Transverse colon (tissue), 4 donors: ENCODE measurements at regions not wholly inside any gene's neighbourhood (a gene's known extent, or its start where the extent isn't known, plus 50 kb on each side); places are given as distances from the start of the nearest gene placed in this dataset.

Experiments
- DNase-seq: peaks from one replicate; pipeline ENCODE4 v3.0.0-alpha.2; 2019
- H3K27ac ChIP-seq, 4 donors: fragments of 200-600 bp; sonication (generic); 2 replicates each; pipeline ENCODE4 v1.5.1; 2016 to 2018; ENCODE audit warnings: inconsistent platforms in 4 of 4
- H3K27me3 ChIP-seq: fragments of 200-600 bp; sonication (generic); 2 replicates; pipeline ENCODE4 v1.5.1; 2017; ENCODE audit warnings: inconsistent platforms
- H3K36me3 ChIP-seq, 4 donors: fragments of 200-600 bp; sonication (generic); 2 replicates each; pipeline ENCODE4 v1.5.1; 2017 to 2019; ENCODE audit warnings: inconsistent platforms in 4 of 4
- H3K4me1 ChIP-seq, 4 donors: fragments of 200-600 bp; sonication (generic); 2 replicates each; pipeline ENCODE4 v1.5.1; 2017 to 2020; ENCODE audit warnings: inconsistent platforms in 4 of 4
- H3K4me3 ChIP-seq, 4 donors: fragments of 200-600 bp; sonication (generic); 1 replicate in 1 of 4; 2 replicates in 3 of 4; pipeline versions ENCODE4 v1.5.1 to v1.6.1; 2017 to 2019; ENCODE audit warnings: inconsistent platforms in 4 of 4
- H3K9me3 ChIP-seq, 2 donors: fragments of 200-600 bp; sonication (generic); 2 replicates each; pipeline ENCODE4 v1.5.1; 2017 to 2019; ENCODE audit warnings: inconsistent platforms in 2 of 2
- EP300 ChIP-seq: sonication (generic); formaldehyde crosslinking; IDR thresholded peaks from one replicate; pipeline ENCODE4 v1.6.1; 2017; ENCODE audit warnings: antibody characterized with exemption, low read depth
- POLR2A ChIP-seq: fragments of 450-650 bp; IDR thresholded peaks from one replicate; pipeline ENCODE4 v1.6.1; 2016; ENCODE audit warnings: antibody characterized with exemption, mild to moderate bottlenecking, moderate library complexity
- POLR2AphosphoS5 ChIP-seq, 3 donors: sonication (generic); formaldehyde crosslinking; IDR thresholded peaks; one replicate each; pipeline ENCODE4 v1.6.1; 2016; ENCODE audit warnings: antibody characterized with exemption in 3 of 3
- WGBS, 2 donors: methylation state at CpG; one replicate each; pipeline ENCODE4 v1.1.5; 2018; ENCODE audit warnings: low coverage in 1 of 2; 5-methylcytosine and 5-hydroxymethylcytosine counted together
- in situ Hi-C, 4 donors: fragments of 200-750 bp; cut with MboI; loops; one replicate each; pipeline versions ENCODE4 v1.15.0 to v1.15.1; 2017; ENCODE audit warnings: low sequenced_read_pairs in 3 of 4, low pct_ligation_motif_present in 1 of 4, low pct_unique_long_range_greater_than_20kb in 1 of 4
- intact Hi-C: fragments of 100-400 bp; cut with DNase I; formaldehyde crosslinking; loops from one replicate; pipeline ENCODE4 v1.15.1; 2023; ENCODE audit warnings: low total_unique reads
- TF ChIP-seq, protein P1 (sequence below), 5 experiments: fragments of 200-600 bp in 3 of 5; fragments of 450-650 bp in 2 of 5; sonication (generic) in 3 of 5; IDR thresholded peaks; 1 replicate in 2 of 5; 2 replicates in 3 of 5; pipeline ENCODE4 v1.5.1; 2016 to 2017; ENCODE audit warnings: antibody characterized with exemption in 5 of 5, inconsistent platforms in 3 of 5, mild to moderate bottlenecking in 2 of 5, moderate library complexity in 1 of 5

- TF ChIP-seq, protein P1, sequence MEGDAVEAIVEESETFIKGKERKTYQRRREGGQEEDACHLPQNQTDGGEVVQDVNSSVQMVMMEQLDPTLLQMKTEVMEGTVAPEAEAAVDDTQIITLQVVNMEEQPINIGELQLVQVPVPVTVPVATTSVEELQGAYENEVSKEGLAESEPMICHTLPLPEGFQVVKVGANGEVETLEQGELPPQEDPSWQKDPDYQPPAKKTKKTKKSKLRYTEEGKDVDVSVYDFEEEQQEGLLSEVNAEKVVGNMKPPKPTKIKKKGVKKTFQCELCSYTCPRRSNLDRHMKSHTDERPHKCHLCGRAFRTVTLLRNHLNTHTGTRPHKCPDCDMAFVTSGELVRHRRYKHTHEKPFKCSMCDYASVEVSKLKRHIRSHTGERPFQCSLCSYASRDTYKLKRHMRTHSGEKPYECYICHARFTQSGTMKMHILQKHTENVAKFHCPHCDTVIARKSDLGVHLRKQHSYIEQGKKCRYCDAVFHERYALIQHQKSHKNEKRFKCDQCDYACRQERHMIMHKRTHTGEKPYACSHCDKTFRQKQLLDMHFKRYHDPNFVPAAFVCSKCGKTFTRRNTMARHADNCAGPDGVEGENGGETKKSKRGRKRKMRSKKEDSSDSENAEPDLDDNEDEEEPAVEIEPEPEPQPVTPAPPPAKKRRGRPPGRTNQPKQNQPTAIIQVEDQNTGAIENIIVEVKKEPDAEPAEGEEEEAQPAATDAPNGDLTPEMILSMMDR (IDR thresholded peaks at IDR 0.05), result peak; percentile 78 to 98 (median 96)
- TF ChIP-seq EP300 (no peak), POLR2AphosphoS5 (IDR thresholded peaks at IDR 0.05) (no peak), POLR2A (no peak)
- peaks cover 0 to 9% (median 2%) of the 10 kb centered on the region in 4 donors for H3K4me1 ChIP-seq
- H3K36me3 ChIP-seq, result no peaks in the 10 kb centered on the region
- no peak overlapping the region for H3K4me3 ChIP-seq
- WGBS, 2 donors, result 22% methylated on average over 31 of the region's 32 CpGs; no CpG with 5 or more reads in 1 of the 2 donors
- peak; percentile 90 for DNase-seq
- intact Hi-C loops (loop anchor here (5.0 kb wide), 1 partner anchor 1760 kb away; no protein-coding TSS in a partner anchor), in situ Hi-C loops (no loop called here)
- H3K27me3 ChIP-seq, result no peaks in the 10 kb centered on the region
- no peak overlapping the region for H3K27ac ChIP-seq
- H3K9me3 ChIP-seq, result no peaks in the 10 kb centered on the region
Observed at GRCh38 chr10:128211953-128212727, 85.9 kb upstream of the MKI67 start.

DNA sequence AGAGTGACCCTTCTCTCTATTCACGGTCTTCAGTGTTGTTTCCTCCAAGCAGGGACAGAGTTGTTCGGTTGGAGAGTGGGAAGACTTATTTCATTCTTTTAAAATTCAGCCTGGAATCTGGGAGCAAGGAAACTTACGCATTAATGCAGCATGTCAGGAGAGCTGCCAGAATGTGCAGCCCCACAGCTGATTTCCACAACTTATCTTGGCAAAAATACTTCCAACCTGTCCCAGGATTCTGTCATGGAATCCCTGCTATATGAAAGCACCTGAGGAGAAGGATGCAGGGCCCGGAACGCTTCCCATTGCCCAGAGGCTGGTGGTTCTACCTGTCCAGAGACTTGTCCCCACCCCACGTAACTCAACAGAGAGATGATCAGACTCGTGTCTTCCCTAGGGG, 86.9 kb upstream of the MKI67 start:
- Histone ChIP-seq H3K9me3 (no peaks in the 10 kb centered on the region), H3K27ac (no peak overlapping the region), H3K4me3 (no peak overlapping the region), H3K4me1 (peaks cover 0 to 9% (median 2%) of the 10 kb centered on the region in 4 donors), H3K27me3 (no peaks in the 10 kb centered on the region), H3K36me3 (no peaks in the 10 kb centered on the region)
- in situ Hi-C loops, result no loop called here
- no peak for DNase-seq
- intact Hi-C loops, result loop anchor here (5.0 kb wide), 1 partner anchor 1759 kb away; no protein-coding TSS in a partner anchor
- 48 to 80% methylated on average over 3 to 7 of the region's 7 CpGs for WGBS, 2 donors
- TF ChIP-seq EP300 (no peak), POLR2A (no peak), POLR2AphosphoS5 (IDR thresholded peaks at IDR 0.05) (no peak)
- TF ChIP-seq, protein P1 (IDR thresholded peaks at IDR 0.05), result no peak

GRCh38 chr10:128215733-128216132, 89.5 kb upstream of the MKI67 start:
- Histone ChIP-seq H3K36me3 (no peaks in the 10 kb centered on the region), H3K27ac (no peak overlapping the region), H3K27me3 (no peaks in the 10 kb centered on the region), H3K4me3 (no peak overlapping the region), H3K9me3 (no peaks in the 10 kb centered on the region), H3K4me1 (peaks cover 0 to 6% (median 3%) of the 10 kb centered on the region in 4 donors)
- no peak for DNase-seq
- TF ChIP-seq, protein P1 (IDR thresholded peaks at IDR 0.05), result no peak
- TF ChIP-seq POLR2AphosphoS5 (IDR thresholded peaks at IDR 0.05) (no peak), POLR2A (no peak), EP300 (no peak)
- in situ Hi-C loops, result no loop called here
- intact Hi-C loops, result no loop called here
- WGBS, 2 donors, result 83 to 90% methylated on average over 4 to 8 of the region's 8 CpGs

- intact Hi-C loops (no loop called here), in situ Hi-C loops (no loop called here)
- Histone ChIP-seq H3K4me3 (no peak overlapping the region), H3K27me3 (no peaks in the 10 kb centered on the region), H3K9me3 (no peaks in the 10 kb centered on the region), H3K27ac (no peak overlapping the region), H3K36me3 (no peaks in the 10 kb centered on the region), H3K4me1 (peaks cover 0 to 5% (median under 1%) of the 10 kb centered on the region in 4 donors)
- 78 to 90% methylated on average over 2 to 7 of the region's 7 CpGs for WGBS, 2 donors
- TF ChIP-seq EP300 (no peak), POLR2AphosphoS5 (IDR thresholded peaks at IDR 0.05) (no peak), POLR2A (no peak)
- TF ChIP-seq, protein P1 (IDR thresholded peaks at IDR 0.05), result no peak
- no peak for DNase-seq
Observed at GRCh38 chr10:128217136-128217535, 90.9 kb upstream of the MKI67 start.
